Breast epithelium (tissue), 3 donors: ENCODE measurements at regions not wholly inside any gene's neighbourhood (a gene's known extent, or its start where the extent isn't known, plus 50 kb on each side); places are given as distances from the start of the nearest gene placed in this dataset.

ENCODE experiments used
- CTCF ChIP-seq, 3 donors: fragments of 450-650 bp; IDR thresholded peaks; one replicate each; pipeline ENCODE4 v1.5.1; 2016 to 2017; ENCODE audit warnings: antibody characterized with exemption in 3 of 3, mild to moderate bottlenecking in 3 of 3, moderate library complexity in 3 of 3
- POLR2A ChIP-seq: fragments of 450-650 bp; IDR thresholded peaks from one replicate; pipeline ENCODE4 v1.6.1; 2016; ENCODE audit warnings: antibody characterized with exemption, mild to moderate bottlenecking, moderate library complexity

- TF ChIP-seq CTCF (IDR thresholded peaks at IDR 0.05) (no peak), POLR2A (no peak)
These were observed 365.0 kb upstream of the VRK2 start for GRCh38 chr2:57681650-57682049.
